ENCODE measurements at regions not wholly inside any gene's neighbourhood (a gene's known extent, or its start where the extent isn't known, plus 50 kb on each side); places are given as distances from the start of the nearest gene placed in this dataset.

DNA sequence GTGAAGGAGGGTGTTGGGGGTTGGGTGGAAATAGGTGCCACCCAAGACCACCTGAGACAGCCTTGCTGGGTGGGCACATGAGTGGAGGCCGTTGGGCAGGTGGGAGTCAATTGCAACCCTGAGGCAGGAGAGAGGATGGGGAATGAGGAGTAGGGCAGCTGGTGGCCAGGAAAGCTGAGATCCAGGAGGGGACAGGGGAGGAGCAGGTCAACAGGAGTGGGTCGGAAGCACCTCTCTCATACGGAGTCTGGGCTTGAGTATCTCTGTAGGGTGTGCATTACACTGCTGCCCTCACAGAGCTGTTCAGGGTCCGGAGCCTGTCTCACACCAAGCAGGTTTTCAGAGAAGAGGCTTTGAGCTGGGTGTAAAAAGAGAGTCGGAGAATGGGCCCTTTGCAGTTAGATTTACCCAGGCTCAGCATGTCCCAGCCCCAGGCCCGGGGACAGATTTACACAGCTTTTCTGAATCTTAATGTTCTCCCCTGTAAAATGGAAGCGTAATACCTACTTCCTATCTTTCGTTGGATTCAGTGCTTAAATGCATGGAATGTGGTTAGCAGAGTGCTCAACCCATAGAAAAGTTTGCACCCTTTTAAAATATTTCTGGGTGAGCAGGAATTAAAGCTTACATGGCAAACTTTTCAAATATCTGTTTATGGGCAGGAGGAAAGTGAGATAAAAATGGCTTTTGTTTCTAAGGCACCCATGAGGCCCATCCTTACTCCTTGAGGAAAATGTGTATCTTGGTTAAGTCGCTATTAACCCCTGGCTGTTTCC, 144.0 kb upstream of the MYCN start:
- DNase-seq = no peak

GRCh38 chr2:15797231-15797938, 143.0 kb upstream of the MYCN start:
- DNase-seq = peak; percentile 100

- no peak for DNase-seq
Measured at GRCh38 chr2:15797939-15798281, 142.4 kb upstream of the MYCN start.

DNA sequence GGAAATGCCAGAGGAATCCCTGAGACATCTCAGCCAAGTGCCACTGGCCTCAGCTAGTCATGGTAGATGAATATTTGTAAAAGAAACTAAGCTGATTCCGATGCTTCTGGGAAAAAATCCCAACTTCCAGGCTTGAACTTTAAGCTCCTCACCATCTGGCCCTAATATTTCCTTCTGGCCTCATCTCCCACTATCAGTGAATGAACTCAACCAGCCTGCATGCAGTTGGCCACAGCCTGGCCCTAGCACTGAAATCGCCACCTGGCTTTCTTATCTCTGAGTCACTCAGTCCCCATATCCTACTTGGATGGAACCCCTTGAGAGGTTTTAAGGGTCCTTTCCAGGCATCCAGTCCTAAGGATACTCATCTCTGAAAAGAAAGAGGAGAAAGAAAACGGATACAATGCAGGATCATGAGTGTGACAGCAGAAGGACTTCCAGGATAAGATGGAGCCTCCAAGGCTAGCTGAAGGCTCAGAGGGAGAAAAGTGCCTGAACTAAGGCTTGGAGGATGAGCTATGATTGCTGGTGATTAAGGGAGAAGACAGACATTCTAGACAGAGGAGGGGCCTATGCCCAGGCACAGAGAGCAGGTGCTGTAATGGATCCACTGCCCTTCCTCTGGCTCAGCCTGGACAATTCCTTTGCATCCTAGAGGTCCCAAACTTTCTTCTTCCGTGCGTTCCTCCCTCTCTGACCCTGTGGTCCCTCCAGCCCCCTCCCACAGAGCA, 141.5 kb upstream of the MYCN start:
- DNase-seq = peak; percentile 100

GRCh38 chr2:15799432-15799827, 140.9 kb upstream of the MYCN start:
- peak; percentile 100 for DNase-seq

- DNase-seq = no peak
Measured at GRCh38 chr2:15800495-15801329, 139.6 kb upstream of the MYCN start.

- no peak for DNase-seq
Measured at GRCh38 chr2:15801439-15801838, 138.9 kb upstream of the MYCN start.

- no peak for DNase-seq
Measured at GRCh38 chr2:15801904-15802303, 138.4 kb upstream of the MYCN start.

DNA sequence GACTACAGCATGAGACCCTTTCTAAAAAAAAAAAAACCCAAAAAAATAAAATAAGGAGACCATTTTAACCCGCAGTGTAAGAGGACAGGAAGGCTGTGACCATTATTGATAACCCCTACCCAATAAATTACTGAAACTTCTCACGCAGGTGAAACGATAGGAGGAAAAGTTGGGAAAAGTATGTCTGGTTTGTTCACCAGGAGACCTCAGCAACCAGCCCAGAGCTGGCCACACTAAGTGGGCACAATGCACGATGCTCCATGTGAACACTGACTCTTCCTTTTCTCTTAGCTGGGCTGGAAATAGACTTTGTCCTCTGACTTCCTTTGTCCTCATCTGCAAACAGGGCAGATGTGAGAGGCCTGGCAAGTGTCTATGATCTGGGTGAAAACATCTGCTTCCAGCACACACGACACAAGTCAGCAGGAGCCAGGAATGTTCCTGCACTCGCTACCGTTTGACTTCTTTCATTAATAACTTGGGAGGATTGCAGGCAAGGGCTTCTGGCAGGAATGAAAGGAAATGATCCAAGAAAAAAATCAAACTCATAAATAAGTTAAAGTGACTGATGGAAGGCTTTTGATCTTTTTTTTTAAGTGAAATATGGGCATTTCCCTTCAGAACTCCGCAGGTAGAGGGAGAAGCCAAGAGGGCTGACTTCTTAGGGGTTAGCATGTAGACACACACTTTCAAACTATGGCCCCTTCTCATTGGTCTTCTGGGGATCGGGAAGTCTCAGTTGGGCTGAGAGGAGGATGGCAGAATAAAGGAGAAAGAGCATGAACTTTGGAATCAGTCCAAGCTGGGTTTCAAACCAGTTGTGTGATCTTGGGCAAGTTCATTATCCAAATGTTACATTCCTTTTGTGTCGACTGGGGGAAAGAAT, 137.4 kb upstream of the MYCN start:
- DNase-seq = no peak

- no peak for DNase-seq
Measured at GRCh38 chr2:15803543-15804245, 136.7 kb upstream of the MYCN start.

DNA sequence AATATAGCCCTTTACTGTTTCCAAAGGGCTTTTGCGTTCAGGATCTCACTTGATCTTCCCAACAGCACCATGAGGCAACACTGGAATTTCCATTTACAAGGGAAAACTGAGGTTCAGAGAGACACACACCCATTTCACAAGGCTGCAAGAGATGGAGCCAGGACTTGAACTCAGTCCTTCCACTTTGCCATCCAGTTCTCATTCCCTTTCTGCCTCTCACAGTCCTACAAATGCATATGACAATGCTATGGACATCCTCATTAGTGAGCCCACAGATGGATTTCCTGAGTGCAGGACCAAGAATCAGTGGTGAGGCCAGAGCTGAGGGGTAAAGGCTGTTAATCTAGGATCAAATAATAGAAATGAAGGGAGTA, 136.1 kb upstream of the MYCN start:
- no peak for DNase-seq

- no peak for DNase-seq
Measured at GRCh38 chr2:15804691-15805090, 135.7 kb upstream of the MYCN start.

DNA sequence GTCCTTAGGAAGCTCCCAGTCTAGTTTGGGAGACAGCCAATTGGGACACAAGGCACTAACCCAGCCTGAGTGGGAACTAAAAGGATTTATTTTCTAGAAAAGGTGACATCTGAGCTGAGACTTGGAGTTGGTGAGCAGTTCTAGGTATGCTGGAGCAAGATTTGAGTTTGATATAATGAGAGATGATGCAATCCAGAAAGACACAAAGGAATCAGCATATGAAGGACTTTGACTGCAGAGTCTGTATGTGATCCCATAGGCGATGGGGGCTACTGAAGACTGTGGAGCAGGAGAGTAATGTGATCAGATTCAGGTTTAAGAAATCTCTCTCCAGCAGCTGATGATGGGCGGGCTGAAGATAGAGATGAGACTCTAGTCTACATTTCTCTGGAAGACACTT, 135.1 kb upstream of the MYCN start:
- no peak for DNase-seq

DNA sequence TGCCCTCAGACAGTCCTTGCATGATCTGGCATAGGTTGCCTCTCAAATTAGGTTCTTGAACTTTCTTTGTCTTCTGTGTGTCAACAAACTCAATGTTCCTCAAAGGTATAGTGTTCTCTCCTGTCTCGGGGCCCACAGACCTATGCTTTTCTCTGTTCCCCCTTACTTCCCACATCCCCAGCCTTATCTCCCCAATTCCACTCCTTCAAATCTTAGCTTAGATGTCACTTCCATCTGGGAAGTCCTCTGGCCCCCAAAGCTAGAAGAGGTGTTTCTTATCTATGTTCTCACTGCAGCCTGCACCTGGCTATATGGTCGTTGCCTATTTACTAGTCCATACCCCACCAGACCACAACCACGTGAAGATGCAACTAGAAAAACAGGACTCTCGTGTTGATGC, 134.6 kb upstream of the MYCN start:
- DNase-seq = no peak

- no peak for DNase-seq
Measured at GRCh38 chr2:15806801-15807417, 133.4 kb upstream of the MYCN start.

DNA sequence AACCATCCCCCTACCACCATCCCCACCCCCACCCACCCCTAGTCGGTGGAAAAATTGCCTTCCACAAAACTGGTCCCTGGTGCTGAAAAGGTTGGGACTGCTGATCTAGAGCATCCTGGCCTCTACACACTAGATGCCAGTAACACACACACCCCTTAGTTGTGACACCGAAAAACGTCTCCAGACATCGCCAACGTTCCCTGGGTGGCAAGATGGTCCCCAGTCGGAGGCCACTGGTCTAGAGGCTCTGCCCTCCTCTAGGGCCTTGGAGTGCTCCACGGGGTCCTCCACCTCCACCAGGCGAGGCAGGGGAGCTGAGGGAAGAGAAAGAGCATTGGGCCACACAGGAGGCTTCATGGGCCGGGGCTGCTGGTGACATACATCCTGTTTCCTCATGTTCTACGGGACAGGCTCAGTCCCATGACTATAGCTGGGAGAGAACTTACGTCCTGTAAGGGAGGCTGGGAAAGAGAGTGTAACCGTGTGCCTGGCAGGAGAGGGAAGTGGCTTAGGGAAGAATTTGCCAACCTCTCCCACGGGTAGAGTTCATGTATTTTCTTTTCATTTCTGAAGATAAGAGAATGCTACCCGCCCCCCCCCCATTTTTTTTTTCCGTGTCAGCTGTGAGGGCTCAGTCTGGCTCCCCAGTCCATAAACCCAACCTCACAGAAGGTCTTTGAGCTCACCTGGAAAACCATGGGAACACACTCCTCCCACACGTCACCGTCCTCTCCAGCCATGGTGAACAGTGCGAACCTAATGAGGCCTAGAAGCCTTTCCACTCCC, 132.7 kb upstream of the MYCN start:
- DNase-seq = no peak

GRCh38 chr2:15808204-15808910, 132.0 kb upstream of the MYCN start:
- no peak for DNase-seq

GRCh38 chr2:15808944-15809343, 131.4 kb upstream of the MYCN start:
- no peak for DNase-seq

DNA sequence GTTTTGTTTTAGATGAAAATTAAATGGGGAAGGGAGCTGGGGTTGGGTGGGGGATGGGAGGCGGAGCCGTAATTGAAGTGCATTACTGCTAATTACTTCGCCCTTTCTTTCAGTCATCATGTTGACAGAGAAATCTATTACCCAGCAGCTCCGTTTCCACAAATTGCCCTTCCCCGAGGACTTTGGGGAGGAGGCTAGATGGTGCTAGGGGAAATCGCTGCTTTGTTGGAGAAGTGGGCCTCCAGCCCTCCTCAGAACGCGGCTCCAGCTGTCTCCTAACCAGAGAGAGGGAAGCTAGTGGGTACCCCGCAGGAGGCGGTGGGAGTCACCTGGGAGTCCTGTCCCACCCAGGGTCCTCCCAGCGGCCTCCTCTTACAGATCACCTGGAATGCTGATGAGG, 130.9 kb upstream of the MYCN start:
- no peak for DNase-seq
